SK-N-MC (cell line): ENCODE measurements at regions not wholly inside any gene's neighbourhood (a gene's known extent, or its start where the extent isn't known, plus 50 kb on each side); places are given as distances from the start of the nearest gene placed in this dataset.

ENCODE experiments used
- EZH2 ChIP-seq: fragments of 200-600 bp; sonication (generic); IDR thresholded peaks from one replicate; pipeline ENCODE4 v1.6.1; 2017; ENCODE audit warnings: antibody characterized with exemption
- POLR2AphosphoS5 ChIP-seq: IDR thresholded peaks from 2 replicates; pipeline ENCODE4 v1.6.1; 2012; ENCODE audit warnings: mild to moderate bottlenecking, low read depth, low read length, borderline replicate concordance

GRCh38 chr2:58985541-58985940, 744.4 kb upstream of the FANCL start:
- TF ChIP-seq POLR2AphosphoS5: no peak
- TF ChIP-seq EZH2: no peak
